ENCODE measurements at regions not wholly inside any gene's neighbourhood (a gene's known extent, or its start where the extent isn't known, plus 50 kb on each side); places are given as distances from the start of the nearest gene placed in this dataset.

- no peak overlapping the region for H3K4me3 ChIP-seq (ENCODE audit: insufficient read depth, low read depth, low read length)
- FAIRE-seq (no peak), DNase-seq (ENCODE audit: low read depth) (no peak)
- no peaks in the 10 kb centered on the region for H3K27me3 ChIP-seq (ENCODE audit: insufficient read depth, low read length)
- Mint-ChIP-seq H3K27ac (ENCODE audit: unreplicated experiment) (no peak overlapping the region), H3K27me3 (ENCODE audit: low read depth, unreplicated experiment) (peaks cover 5% of the 10 kb centered on the region), H3K4me3 (ENCODE audit: unreplicated experiment) (no peak overlapping the region), H3K36me3 (ENCODE audit: low read depth, unreplicated experiment) (peaks cover 2% of the 10 kb centered on the region), H3K9me3 (ENCODE audit: unreplicated experiment) (no peaks in the 10 kb centered on the region), H3K4me1 (ENCODE audit: low read depth, unreplicated experiment) (peaks cover 6% of the 10 kb centered on the region)
- no peaks in the 10 kb centered on the region for H3K79me2 ChIP-seq (ENCODE audit: insufficient read depth, low read length)
- no peak overlapping the region for H3K27ac ChIP-seq (ENCODE audit: low read depth, low read length)
- no peak overlapping the region for H2AFZ ChIP-seq (ENCODE audit: low read depth, low read length)
- peaks cover 25% of the 10 kb centered on the region for H3K4me1 ChIP-seq (ENCODE audit: insufficient read depth, low read length)
- no peak overlapping the region for H3K4me2 ChIP-seq (ENCODE audit: low read length)
- H3K9ac ChIP-seq (ENCODE audit: low read length), result no peak overlapping the region
- no peaks in the 10 kb centered on the region for H4K20me1 ChIP-seq (ENCODE audit: insufficient read depth, low read length)
- H3K9me3 ChIP-seq (ENCODE audit: insufficient read depth, low read depth, low read length), result no peaks in the 10 kb centered on the region
- TF ChIP-seq EZH2 (IDR thresholded peaks at IDR 0.05; ENCODE audit: insufficient read depth, low read length), result no peak
- TF ChIP-seq CTCF (IDR thresholded peaks at IDR 0.05; ENCODE audit: insufficient read depth, low read depth, low read length), result no peak
- no peaks in the 10 kb centered on the region for H3K36me3 ChIP-seq (ENCODE audit: insufficient read depth, low read length)
These were observed 174.9 kb upstream of the UBL3 start for GRCh38 chr13:30025351-30025750.

GRCh38 chr13:30024125-30024865 lies 173.9 kb upstream of the UBL3 start:
- no peak overlapping the region for H3K4me3 ChIP-seq (ENCODE audit: insufficient read depth, low read depth, low read length)
- H3K4me2 ChIP-seq (ENCODE audit: low read length), result no peak overlapping the region
- no peaks in the 10 kb centered on the region for H4K20me1 ChIP-seq (ENCODE audit: insufficient read depth, low read length)
- H3K27me3 Mint-ChIP-seq (ENCODE audit: low read depth, unreplicated experiment), result peaks cover 5% of the 10 kb centered on the region
- no peaks in the 10 kb centered on the region for H3K79me2 ChIP-seq (ENCODE audit: insufficient read depth, low read length)
- H3K4me1 Mint-ChIP-seq (ENCODE audit: low read depth, unreplicated experiment), result peaks cover 14% of the 10 kb centered on the region
- TF ChIP-seq CTCF (IDR thresholded peaks at IDR 0.05; ENCODE audit: insufficient read depth, low read depth, low read length) (no peak), EZH2 (IDR thresholded peaks at IDR 0.05; ENCODE audit: insufficient read depth, low read length) (no peak)
- H3K9me3 ChIP-seq (ENCODE audit: insufficient read depth, low read depth, low read length), result no peaks in the 10 kb centered on the region
- H3K4me1 ChIP-seq (ENCODE audit: insufficient read depth, low read length), result peaks cover 27% of the 10 kb centered on the region
- no peaks in the 10 kb centered on the region for H3K36me3 ChIP-seq (ENCODE audit: insufficient read depth, low read length)
- H3K9me3 Mint-ChIP-seq (ENCODE audit: unreplicated experiment), result no peaks in the 10 kb centered on the region
- H3K27me3 ChIP-seq (ENCODE audit: insufficient read depth, low read length), result no peaks in the 10 kb centered on the region
- no peak for FAIRE-seq
- no peak for DNase-seq (ENCODE audit: low read depth)
- no peak overlapping the region for H3K9ac ChIP-seq (ENCODE audit: low read length)
- peaks cover 2% of the 10 kb centered on the region for H3K36me3 Mint-ChIP-seq (ENCODE audit: low read depth, unreplicated experiment)
- H3K27ac Mint-ChIP-seq (ENCODE audit: unreplicated experiment), result no peak overlapping the region
- no peak overlapping the region for H3K27ac ChIP-seq (ENCODE audit: low read depth, low read length)
- no peak overlapping the region for H2AFZ ChIP-seq (ENCODE audit: low read depth, low read length)
- no peak overlapping the region for H3K4me3 Mint-ChIP-seq (ENCODE audit: unreplicated experiment)

- Mint-ChIP-seq H3K27ac (ENCODE audit: unreplicated experiment) (no peak overlapping the region), H3K36me3 (ENCODE audit: low read depth, unreplicated experiment) (peaks cover 2% of the 10 kb centered on the region), H3K4me1 (ENCODE audit: low read depth, unreplicated experiment) (peaks cover 14% of the 10 kb centered on the region), H3K4me3 (ENCODE audit: unreplicated experiment) (no peak overlapping the region), H3K9me3 (ENCODE audit: unreplicated experiment) (no peaks in the 10 kb centered on the region), H3K27me3 (ENCODE audit: low read depth, unreplicated experiment) (peaks cover 2% of the 10 kb centered on the region)
- Histone ChIP-seq H3K27me3 (ENCODE audit: insufficient read depth, low read length) (no peaks in the 10 kb centered on the region), H3K27ac (ENCODE audit: low read depth, low read length) (no peak overlapping the region), H3K4me2 (ENCODE audit: low read length) (no peak overlapping the region), H4K20me1 (ENCODE audit: insufficient read depth, low read length) (no peaks in the 10 kb centered on the region), H3K9me3 (ENCODE audit: insufficient read depth, low read depth, low read length) (no peaks in the 10 kb centered on the region), H3K4me1 (ENCODE audit: insufficient read depth, low read length) (peaks cover 27% of the 10 kb centered on the region), H3K9ac (ENCODE audit: low read length) (no peak overlapping the region), H3K4me3 (ENCODE audit: insufficient read depth, low read depth, low read length) (no peak overlapping the region), H3K79me2 (ENCODE audit: insufficient read depth, low read length) (no peaks in the 10 kb centered on the region), H3K36me3 (ENCODE audit: insufficient read depth, low read length) (no peaks in the 10 kb centered on the region), H2AFZ (ENCODE audit: low read depth, low read length) (no peak overlapping the region)
- DNase-seq (ENCODE audit: low read depth) (no peak), FAIRE-seq (no peak)
- TF ChIP-seq EZH2 (IDR thresholded peaks at IDR 0.05; ENCODE audit: insufficient read depth, low read length) (no peak), CTCF (IDR thresholded peaks at IDR 0.05; ENCODE audit: insufficient read depth, low read depth, low read length) (no peak)
These were observed 172.9 kb upstream of the UBL3 start for GRCh38 chr13:30023196-30023895.

Data from astrocyte (in vitro differentiated cells and primary cell).